PC-3 (cell line): ENCODE measurements at regions not wholly inside any gene's neighbourhood (a gene's known extent, or its start where the extent isn't known, plus 50 kb on each side); places are given as distances from the start of the nearest gene placed in this dataset.

Source experiments
- CTCF ChIP-seq: fragments of 300-600 bp; sonication (generic); conservative IDR thresholded peaks from 2 replicates; pipeline ENCODE4 v1.5.1; 2017; ENCODE audit warnings: antibody characterized with exemption, low read depth, mild to moderate bottlenecking, low read length
- EZH2 ChIP-seq: fragments of 300-600 bp; sonication (generic); IDR thresholded peaks from one replicate; pipeline ENCODE4 v1.6.1; 2017; ENCODE audit warnings: antibody characterized with exemption, mild to moderate bottlenecking, low read length; ENCODE audit not compliant: unreplicated experiment

GRCh38 chr9:81844131-81844567, 84.1 kb upstream of the SPATA31D4 start:
- no peak for TF ChIP-seq CTCF
- TF ChIP-seq EZH2 = no peak
